OCI-LY3 (cell line): ENCODE measurements at regions not wholly inside any gene's neighbourhood (a gene's known extent, or its start where the extent isn't known, plus 50 kb on each side); places are given as distances from the start of the nearest gene placed in this dataset.
A peak's percentile ranks its signal among the peaks of the same experiment; 100 is the strongest.

Experiments
- H2AFZ ChIP-seq: fragments of 200-600, 300-600 bp; shearing (Covaris generic); 2 replicates; pipeline ENCODE4 v1.6.0; 2014; ENCODE audit warnings: antibody characterized with exemption, low read depth, low read length
- H3K27ac ChIP-seq: fragments of 200-600, 300-600 bp; sonication (generic); 2 replicates; pipeline ENCODE4 v1.5.1; 2014; ENCODE audit warnings: mild to moderate bottlenecking, low read length, moderate library complexity, mixed read lengths
- H3K27me3 ChIP-seq: fragments of 200-600, 300-600 bp; sonication (generic); 2 replicates; pipeline ENCODE4 v1.6.1; 2014; ENCODE audit warnings: low read depth, low read length, mixed read lengths
- H3K36me3 ChIP-seq: fragments of 200-600, 300-600 bp; sonication (generic); replicated peaks from 2 replicates; pipeline ENCODE3; 2014; ENCODE audit warnings: low read depth, low read length, mixed read lengths
- H3K4me1 ChIP-seq: fragments of 300-600, 200-600 bp; sonication (generic); 2 replicates; pipeline ENCODE4 v1.6.1; 2014; ENCODE audit warnings: low read length, mixed read lengths
- H3K4me2 ChIP-seq: fragments of 200-600, 300-600 bp; sonication (generic); 2 replicates; pipeline ENCODE4 v1.6.1; 2014; ENCODE audit warnings: low read length, mixed read lengths
- H3K4me3 ChIP-seq: fragments of 300-600, 200-600 bp; sonication (generic); 2 replicates; pipeline ENCODE4 v1.5.1; 2014; ENCODE audit warnings: antibody characterized with exemption, mild to moderate bottlenecking, low read length, moderate library complexity
- H3K79me2 ChIP-seq: fragments of 300-600, 200-600 bp; shearing (Covaris generic); 2 replicates; pipeline ENCODE4 v1.6.1; 2014; ENCODE audit warnings: mild to moderate bottlenecking, low read length, mixed read lengths
- H3K9ac ChIP-seq: fragments of 300-600, 200-600 bp; shearing (Covaris generic); 2 replicates; pipeline ENCODE4 v1.6.0; 2014; ENCODE audit warnings: mild to moderate bottlenecking, low read length, moderate library complexity
- H3K9me3 ChIP-seq: fragments of 200-600, 300-600 bp; shearing (Covaris generic); 2 replicates; pipeline ENCODE4 v1.6.1; 2014; ENCODE audit warnings: low read length, mixed read lengths; ENCODE audit not compliant: insufficient read depth
- H4K20me1 ChIP-seq: fragments of 200-600, 300-600 bp; sonication (generic); 2 replicates; pipeline ENCODE4 v1.6.1; 2016; ENCODE audit warnings: low read length, mixed read lengths; ENCODE audit not compliant: insufficient read depth
- EZH2phosphoT487 ChIP-seq: fragments of 200-600 bp; shearing (Covaris generic); IDR thresholded peaks from 2 replicates; pipeline ENCODE4 v1.6.1; 2018; ENCODE audit warnings: antibody characterized with exemption, mixed run types, low read depth
- TF ChIP-seq, protein P1 (sequence below): fragments of 200-600, 300-600 bp; sonication (generic); IDR thresholded peaks from 2 replicates; pipeline ENCODE4 v1.5.1; 2014; ENCODE audit warnings: antibody characterized with exemption, low read length, low read depth

- no peaks in the 10 kb centered on the region for H3K4me1 ChIP-seq
- H4K20me1 ChIP-seq: no peaks in the 10 kb centered on the region
- no peak overlapping the region for H3K4me2 ChIP-seq
- H3K79me2 ChIP-seq: no peaks in the 10 kb centered on the region
- H3K9me3 ChIP-seq: no peaks in the 10 kb centered on the region
- H2AFZ ChIP-seq: no peak overlapping the region
- no peak overlapping the region for H3K9ac ChIP-seq
- H3K4me3 ChIP-seq: no peak overlapping the region
- no peak for TF ChIP-seq EZH2phosphoT487
- TF ChIP-seq, protein P1, sequence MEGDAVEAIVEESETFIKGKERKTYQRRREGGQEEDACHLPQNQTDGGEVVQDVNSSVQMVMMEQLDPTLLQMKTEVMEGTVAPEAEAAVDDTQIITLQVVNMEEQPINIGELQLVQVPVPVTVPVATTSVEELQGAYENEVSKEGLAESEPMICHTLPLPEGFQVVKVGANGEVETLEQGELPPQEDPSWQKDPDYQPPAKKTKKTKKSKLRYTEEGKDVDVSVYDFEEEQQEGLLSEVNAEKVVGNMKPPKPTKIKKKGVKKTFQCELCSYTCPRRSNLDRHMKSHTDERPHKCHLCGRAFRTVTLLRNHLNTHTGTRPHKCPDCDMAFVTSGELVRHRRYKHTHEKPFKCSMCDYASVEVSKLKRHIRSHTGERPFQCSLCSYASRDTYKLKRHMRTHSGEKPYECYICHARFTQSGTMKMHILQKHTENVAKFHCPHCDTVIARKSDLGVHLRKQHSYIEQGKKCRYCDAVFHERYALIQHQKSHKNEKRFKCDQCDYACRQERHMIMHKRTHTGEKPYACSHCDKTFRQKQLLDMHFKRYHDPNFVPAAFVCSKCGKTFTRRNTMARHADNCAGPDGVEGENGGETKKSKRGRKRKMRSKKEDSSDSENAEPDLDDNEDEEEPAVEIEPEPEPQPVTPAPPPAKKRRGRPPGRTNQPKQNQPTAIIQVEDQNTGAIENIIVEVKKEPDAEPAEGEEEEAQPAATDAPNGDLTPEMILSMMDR: no peak
- no peak overlapping the region for H3K27ac ChIP-seq
- H3K27me3 ChIP-seq: no peaks in the 10 kb centered on the region
- H3K36me3 ChIP-seq: no peaks in the 10 kb centered on the region
Measured at GRCh38 chrX:129000797-129001196, 522.5 kb downstream of the SMARCA1 start.

DNA sequence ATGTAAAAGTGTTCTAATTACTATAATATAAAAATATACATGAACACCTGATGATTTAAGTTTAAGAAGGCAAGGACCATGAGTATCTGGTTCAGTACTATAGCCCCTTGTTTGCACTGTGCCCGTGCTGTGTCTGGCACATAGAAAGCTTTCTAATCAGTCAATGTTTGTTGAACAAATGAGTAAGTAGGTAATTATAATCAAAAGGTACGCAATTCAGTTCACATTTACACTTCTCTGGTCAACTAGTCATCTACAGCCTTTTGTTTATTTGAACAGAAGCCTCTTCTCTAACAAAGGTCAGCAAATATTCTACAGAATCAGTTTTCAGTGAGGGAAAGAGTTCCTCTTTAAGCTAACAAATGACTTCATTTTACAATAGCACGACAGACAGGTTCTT, 523.3 kb downstream of the SMARCA1 start:
- Histone ChIP-seq H3K27me3 (no peaks in the 10 kb centered on the region), H3K9ac (no peak overlapping the region), H4K20me1 (no peaks in the 10 kb centered on the region), H3K36me3 (no peaks in the 10 kb centered on the region), H3K4me2 (no peak overlapping the region), H2AFZ (no peak overlapping the region), H3K27ac (no peak overlapping the region), H3K4me3 (no peak overlapping the region), H3K79me2 (no peaks in the 10 kb centered on the region), H3K9me3 (no peaks in the 10 kb centered on the region), H3K4me1 (no peaks in the 10 kb centered on the region)
- TF ChIP-seq, protein P1: no peak
- no peak for TF ChIP-seq EZH2phosphoT487

- Histone ChIP-seq H3K27me3 (no peaks in the 10 kb centered on the region), H3K79me2 (no peaks in the 10 kb centered on the region), H3K9ac (no peak overlapping the region), H4K20me1 (no peaks in the 10 kb centered on the region), H3K4me3 (no peak overlapping the region), H3K27ac (no peak overlapping the region), H3K36me3 (no peaks in the 10 kb centered on the region), H3K4me2 (no peak overlapping the region), H3K9me3 (no peaks in the 10 kb centered on the region), H3K4me1 (no peaks in the 10 kb centered on the region), H2AFZ (no peak overlapping the region)
- TF ChIP-seq EZH2phosphoT487: no peak
- TF ChIP-seq, protein P1: peak; percentile 5; the same call in 1 of the 2 replicates
Measured at GRCh38 chrX:128992107-128992971, 531.0 kb downstream of the SMARCA1 start.

- no peaks in the 10 kb centered on the region for H3K9me3 ChIP-seq
- TF ChIP-seq, protein P1: peak; percentile 72
- no peak for TF ChIP-seq EZH2phosphoT487
- H3K4me3 ChIP-seq: no peak overlapping the region
- no peaks in the 10 kb centered on the region for H3K79me2 ChIP-seq
- no peak overlapping the region for H3K27ac ChIP-seq
- no peaks in the 10 kb centered on the region for H3K27me3 ChIP-seq
- H3K4me1 ChIP-seq: peaks cover 8% of the 10 kb centered on the region
- no peak overlapping the region for H3K4me2 ChIP-seq
- H3K9ac ChIP-seq: no peak overlapping the region
- H2AFZ ChIP-seq: no peak overlapping the region
- no peaks in the 10 kb centered on the region for H4K20me1 ChIP-seq
- H3K36me3 ChIP-seq: no peaks in the 10 kb centered on the region
Measured at GRCh38 chrX:128975745-128976144, 547.5 kb downstream of the SMARCA1 start.
